Gastrocnemius medialis (tissue), 4 donors: ENCODE measurements at regions not wholly inside any gene's neighbourhood (a gene's known extent, or its start where the extent isn't known, plus 50 kb on each side); places are given as distances from the start of the nearest gene placed in this dataset.

Experiments
- POLR2A ChIP-seq, 2 donors: fragments of 450-650 bp; IDR thresholded peaks; one replicate each; pipeline ENCODE4 v1.6.1; 2017; ENCODE audit warnings: antibody characterized with exemption in 2 of 2, mild to moderate bottlenecking in 2 of 2, moderate library complexity in 2 of 2
- TF ChIP-seq, protein P1 (sequence below), 5 experiments: fragments of 450-650 bp in 3 of 5; fragments of 200-600 bp in 2 of 5; sonication (generic) in 2 of 5; IDR thresholded peaks in 4 of 5; conservative IDR thresholded peaks in 1 of 5; 1 replicate in 4 of 5; 2 replicates in 1 of 5; pipeline ENCODE4 v1.5.1; 2016 to 2019; ENCODE audit warnings: antibody characterized with exemption in 5 of 5, mild to moderate bottlenecking in 3 of 5, moderate library complexity in 3 of 5

GRCh38 chr3:16058521-16058920 lies 116.0 kb upstream of the GALNT15 start:
- TF ChIP-seq, protein P1, sequence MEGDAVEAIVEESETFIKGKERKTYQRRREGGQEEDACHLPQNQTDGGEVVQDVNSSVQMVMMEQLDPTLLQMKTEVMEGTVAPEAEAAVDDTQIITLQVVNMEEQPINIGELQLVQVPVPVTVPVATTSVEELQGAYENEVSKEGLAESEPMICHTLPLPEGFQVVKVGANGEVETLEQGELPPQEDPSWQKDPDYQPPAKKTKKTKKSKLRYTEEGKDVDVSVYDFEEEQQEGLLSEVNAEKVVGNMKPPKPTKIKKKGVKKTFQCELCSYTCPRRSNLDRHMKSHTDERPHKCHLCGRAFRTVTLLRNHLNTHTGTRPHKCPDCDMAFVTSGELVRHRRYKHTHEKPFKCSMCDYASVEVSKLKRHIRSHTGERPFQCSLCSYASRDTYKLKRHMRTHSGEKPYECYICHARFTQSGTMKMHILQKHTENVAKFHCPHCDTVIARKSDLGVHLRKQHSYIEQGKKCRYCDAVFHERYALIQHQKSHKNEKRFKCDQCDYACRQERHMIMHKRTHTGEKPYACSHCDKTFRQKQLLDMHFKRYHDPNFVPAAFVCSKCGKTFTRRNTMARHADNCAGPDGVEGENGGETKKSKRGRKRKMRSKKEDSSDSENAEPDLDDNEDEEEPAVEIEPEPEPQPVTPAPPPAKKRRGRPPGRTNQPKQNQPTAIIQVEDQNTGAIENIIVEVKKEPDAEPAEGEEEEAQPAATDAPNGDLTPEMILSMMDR (IDR thresholded peaks at IDR 0.05 in 4 of 5, conservative IDR thresholded peaks at IDR 0.05 in 1 of 5), result no peak
- TF ChIP-seq POLR2A (IDR thresholded peaks at IDR 0.05), result no peak
